ENCODE measurements at regions not wholly inside any gene's neighbourhood (a gene's known extent, or its start where the extent isn't known, plus 50 kb on each side); places are given as distances from the start of the nearest gene placed in this dataset.

DNA sequence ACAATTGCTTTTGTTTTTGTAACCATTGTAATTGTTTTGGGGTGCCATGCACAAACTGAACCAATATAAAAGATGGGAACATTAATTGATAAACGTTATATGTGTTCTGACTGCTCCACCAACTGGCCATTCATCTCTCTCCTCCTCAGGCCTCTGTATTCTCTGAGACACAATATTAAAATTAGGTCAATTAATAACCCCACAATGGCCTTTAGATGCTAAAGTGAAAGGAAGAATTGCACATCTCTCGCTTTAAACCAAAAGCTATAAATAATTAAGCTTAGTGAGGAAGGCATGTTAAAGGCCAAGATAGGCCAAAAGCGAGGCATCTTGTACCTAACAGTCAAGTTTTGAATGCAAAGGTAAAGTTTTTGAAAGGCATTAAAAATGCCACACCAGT lies 448.4 kb upstream of the ITGA1 start:
- H3K9me3 ChIP-seq (ENCODE audit: control insufficient read depth, low read length), result no peaks in the 10 kb centered on the region
- H3K9ac ChIP-seq (ENCODE audit: low read length), result no peak overlapping the region
- no peaks in the 10 kb centered on the region for H3K4me1 ChIP-seq (ENCODE audit: control insufficient read depth, insufficient read depth, low read length)
- no peaks in the 10 kb centered on the region for H3K36me3 ChIP-seq (ENCODE audit: control insufficient read depth, insufficient read depth, low read length)
- H3K27me3 ChIP-seq (ENCODE audit: control insufficient read depth, insufficient read depth, low read length), result no peaks in the 10 kb centered on the region
- no peak overlapping the region for H3K4me3 ChIP-seq (ENCODE audit: low read length)

DNA sequence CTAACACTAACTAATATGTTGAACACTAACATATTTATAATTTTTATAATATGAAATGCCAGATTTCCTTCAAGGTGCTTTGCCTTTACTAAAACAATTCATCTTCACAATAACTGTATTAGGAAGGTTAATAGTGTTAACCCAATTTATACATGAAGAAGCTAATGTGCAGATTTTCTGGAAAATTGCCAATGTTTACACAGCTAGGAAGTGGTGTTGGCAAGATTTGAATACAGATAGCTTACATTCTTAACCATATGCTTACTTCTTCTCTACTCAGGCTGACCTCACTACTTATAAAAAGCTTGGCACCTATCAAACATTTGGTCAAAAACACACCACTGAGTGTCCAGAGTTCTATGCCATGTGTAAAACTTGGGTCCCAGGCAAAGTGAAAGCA lies 445.4 kb upstream of the ITGA1 start:
- H3K36me3 ChIP-seq (ENCODE audit: control insufficient read depth, insufficient read depth, low read length), result no peaks in the 10 kb centered on the region
- H3K4me3 ChIP-seq (ENCODE audit: low read length), result no peak overlapping the region
- H3K9me3 ChIP-seq (ENCODE audit: control insufficient read depth, low read length), result no peaks in the 10 kb centered on the region

DNA sequence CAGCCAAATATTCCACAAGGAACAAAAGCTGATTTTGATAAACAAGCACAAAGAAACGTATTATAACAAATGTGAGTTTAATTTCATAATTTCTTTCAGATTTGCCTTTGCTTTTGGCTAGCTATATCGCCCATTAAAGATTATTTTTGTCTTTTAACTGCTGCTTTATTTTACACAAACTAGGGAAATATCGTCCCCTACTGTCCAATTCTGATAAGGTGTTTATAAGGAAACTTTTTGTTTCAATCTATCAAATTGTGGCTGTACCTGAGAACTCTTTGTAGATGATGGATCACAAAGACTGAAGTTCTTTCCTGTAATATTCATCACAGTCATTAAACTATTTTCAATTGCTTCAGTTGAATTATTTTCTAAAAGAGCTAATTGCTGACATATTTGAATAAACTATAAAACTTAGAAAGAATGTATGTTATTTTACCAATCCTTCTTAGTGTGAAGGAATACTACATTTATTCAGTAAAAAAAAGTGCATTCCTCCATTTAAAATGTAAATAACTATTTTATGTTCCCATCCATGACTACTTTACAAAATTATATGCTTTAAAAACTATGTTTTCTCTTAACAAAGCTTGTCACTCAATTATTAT lies 431.3 kb upstream of the ITGA1 start:
- Histone ChIP-seq H3K9me3 (ENCODE audit: control insufficient read depth, low read length) (no peaks in the 10 kb centered on the region), H3K4me3 (ENCODE audit: low read length) (no peak overlapping the region), H3K9ac (ENCODE audit: low read length) (no peak overlapping the region), H3K4me1 (ENCODE audit: control insufficient read depth, insufficient read depth, low read length) (no peaks in the 10 kb centered on the region), H3K36me3 (ENCODE audit: control insufficient read depth, insufficient read depth, low read length) (no peaks in the 10 kb centered on the region), H3K27me3 (ENCODE audit: control insufficient read depth, insufficient read depth, low read length) (no peaks in the 10 kb centered on the region)

More for the DNA sequence above, 445.4 kb upstream of the ITGA1 start:
- Histone ChIP-seq H3K9ac (ENCODE audit: low read length) (no peak overlapping the region), H3K27me3 (ENCODE audit: control insufficient read depth, insufficient read depth, low read length) (no peaks in the 10 kb centered on the region), H3K4me1 (ENCODE audit: control insufficient read depth, insufficient read depth, low read length) (no peaks in the 10 kb centered on the region)

DNA sequence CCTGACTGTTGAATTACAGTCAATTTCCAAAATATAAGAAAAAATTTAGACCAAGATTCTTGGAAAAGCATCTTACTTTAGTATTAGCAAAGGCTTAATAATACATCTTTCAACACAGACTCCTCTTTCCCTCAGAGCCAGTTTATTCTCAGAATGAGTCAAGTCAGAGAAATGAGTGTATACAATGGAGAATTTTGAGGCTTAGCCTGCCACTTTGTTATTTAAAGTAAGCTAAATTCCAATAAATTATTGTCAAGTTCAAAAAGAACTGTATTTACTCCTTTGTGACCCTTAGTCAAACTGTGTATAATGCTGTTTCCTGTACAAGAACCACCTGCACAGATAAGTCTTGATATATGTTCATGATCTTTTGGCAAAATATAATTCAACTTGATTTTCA lies 428.5 kb upstream of the ITGA1 start:
- H3K36me3 ChIP-seq (ENCODE audit: control insufficient read depth, insufficient read depth, low read length), result no peaks in the 10 kb centered on the region
- H3K9me3 ChIP-seq (ENCODE audit: control insufficient read depth, low read length), result no peaks in the 10 kb centered on the region
- H3K4me3 ChIP-seq (ENCODE audit: low read length), result no peak overlapping the region
- no peaks in the 10 kb centered on the region for H3K27me3 ChIP-seq (ENCODE audit: control insufficient read depth, insufficient read depth, low read length)
- no peak overlapping the region for H3K9ac ChIP-seq (ENCODE audit: low read length)
- H3K4me1 ChIP-seq (ENCODE audit: control insufficient read depth, insufficient read depth, low read length), result no peaks in the 10 kb centered on the region

DNA sequence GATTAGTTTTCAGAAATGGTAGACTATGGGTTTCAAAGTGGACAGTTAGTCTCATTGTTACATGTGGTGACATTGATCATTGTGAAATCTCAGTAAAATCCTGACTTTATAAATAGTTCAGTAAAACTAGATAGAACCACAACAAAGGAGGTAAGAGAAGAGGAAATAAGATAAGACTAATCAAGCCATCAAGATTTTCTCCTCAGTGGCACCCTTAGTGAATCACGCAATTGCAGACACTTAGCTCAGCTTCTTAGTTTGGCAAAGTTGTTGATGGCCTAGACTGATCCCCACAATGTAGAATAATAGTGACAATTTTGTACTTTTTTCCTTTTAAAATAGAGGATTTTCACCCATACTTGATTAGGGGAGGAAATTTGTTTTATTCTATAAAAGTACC lies 426.7 kb upstream of the ITGA1 start:
- Histone ChIP-seq H3K9me3 (ENCODE audit: control insufficient read depth, low read length) (no peaks in the 10 kb centered on the region), H3K9ac (ENCODE audit: low read length) (no peak overlapping the region), H3K36me3 (ENCODE audit: control insufficient read depth, insufficient read depth, low read length) (no peaks in the 10 kb centered on the region), H3K4me3 (ENCODE audit: low read length) (no peak overlapping the region), H3K27me3 (ENCODE audit: control insufficient read depth, insufficient read depth, low read length) (no peaks in the 10 kb centered on the region), H3K4me1 (ENCODE audit: control insufficient read depth, insufficient read depth, low read length) (no peaks in the 10 kb centered on the region)

DNA sequence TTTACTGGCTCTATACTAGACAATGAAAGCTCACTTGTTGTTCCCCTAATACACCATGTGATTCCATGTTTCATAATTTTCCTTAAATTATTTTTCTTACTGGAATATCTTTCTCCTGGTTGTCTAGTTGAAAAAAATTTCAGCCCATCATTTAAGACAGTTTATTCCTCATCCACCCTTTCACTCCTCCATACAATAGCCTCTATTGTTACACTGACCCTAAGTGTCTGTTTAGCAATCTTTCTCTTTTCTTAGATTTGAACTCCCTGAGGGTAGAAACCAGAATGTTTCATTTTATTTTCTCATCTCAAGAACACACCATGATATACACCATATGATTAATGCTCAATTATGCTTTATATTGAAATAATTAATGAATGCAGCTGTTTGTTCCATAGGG lies 413.4 kb upstream of the ITGA1 start:
- Histone ChIP-seq H3K9ac (ENCODE audit: low read length) (no peak overlapping the region), H3K4me3 (ENCODE audit: low read length) (no peak overlapping the region)

DNA sequence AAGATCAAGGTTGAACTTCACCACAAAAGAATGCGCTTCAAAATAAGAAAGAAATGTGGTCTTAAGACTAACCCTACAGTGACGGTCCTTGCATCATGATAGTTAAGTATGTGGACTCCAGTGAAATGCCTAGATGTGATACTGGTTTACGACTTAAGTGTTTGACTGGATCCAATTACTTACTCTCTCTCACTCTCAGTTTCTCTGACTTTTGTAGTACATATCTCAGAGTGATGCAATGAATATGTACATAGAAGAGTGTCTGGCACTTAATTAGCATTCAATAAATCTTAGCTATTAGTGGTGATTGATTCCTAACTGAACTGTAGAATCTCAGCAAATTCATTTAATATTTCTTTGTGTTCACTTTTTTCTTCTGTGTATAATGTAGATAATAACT lies 411.7 kb upstream of the ITGA1 start:
- H3K36me3 ChIP-seq (ENCODE audit: control insufficient read depth, insufficient read depth, low read length), result no peaks in the 10 kb centered on the region
- no peaks in the 10 kb centered on the region for H3K4me1 ChIP-seq (ENCODE audit: control insufficient read depth, insufficient read depth, low read length)
- H3K9ac ChIP-seq (ENCODE audit: low read length), result no peak overlapping the region
- H3K27me3 ChIP-seq (ENCODE audit: control insufficient read depth, insufficient read depth, low read length), result no peaks in the 10 kb centered on the region
- no peaks in the 10 kb centered on the region for H3K9me3 ChIP-seq (ENCODE audit: control insufficient read depth, low read length)
- H3K4me3 ChIP-seq (ENCODE audit: low read length), result no peak overlapping the region

More for the DNA sequence above, 413.4 kb upstream of the ITGA1 start:
- H3K9me3 ChIP-seq (ENCODE audit: control insufficient read depth, low read length), result no peaks in the 10 kb centered on the region
- no peaks in the 10 kb centered on the region for H3K4me1 ChIP-seq (ENCODE audit: control insufficient read depth, insufficient read depth, low read length)
- no peaks in the 10 kb centered on the region for H3K36me3 ChIP-seq (ENCODE audit: control insufficient read depth, insufficient read depth, low read length)
- no peaks in the 10 kb centered on the region for H3K27me3 ChIP-seq (ENCODE audit: control insufficient read depth, insufficient read depth, low read length)

DNA sequence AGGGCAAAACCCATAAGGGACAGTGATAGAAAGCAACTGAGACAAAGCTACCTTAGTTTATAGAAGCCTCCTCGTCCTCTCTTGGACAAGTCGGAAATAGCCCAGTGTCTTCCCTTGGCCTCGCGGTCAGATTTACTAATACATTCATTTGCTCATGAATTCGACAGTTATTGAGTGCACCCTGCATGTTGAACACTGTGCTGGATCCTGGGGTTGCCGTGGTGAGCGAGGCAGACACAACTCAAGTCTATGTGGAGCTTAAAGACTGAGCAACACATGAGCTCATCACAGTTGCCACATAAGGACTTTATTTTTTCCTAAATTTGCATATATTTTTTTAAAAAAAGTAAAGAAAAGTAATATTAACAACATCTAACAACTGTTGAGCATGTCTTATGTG lies 411.1 kb upstream of the ITGA1 start:
- H3K4me3 ChIP-seq (ENCODE audit: low read length), result no peak overlapping the region
- no peaks in the 10 kb centered on the region for H3K36me3 ChIP-seq (ENCODE audit: control insufficient read depth, insufficient read depth, low read length)
- H3K4me1 ChIP-seq (ENCODE audit: control insufficient read depth, insufficient read depth, low read length), result no peaks in the 10 kb centered on the region
- no peaks in the 10 kb centered on the region for H3K27me3 ChIP-seq (ENCODE audit: control insufficient read depth, insufficient read depth, low read length)
- no peak overlapping the region for H3K9ac ChIP-seq (ENCODE audit: low read length)
- no peaks in the 10 kb centered on the region for H3K9me3 ChIP-seq (ENCODE audit: control insufficient read depth, low read length)

DNA sequence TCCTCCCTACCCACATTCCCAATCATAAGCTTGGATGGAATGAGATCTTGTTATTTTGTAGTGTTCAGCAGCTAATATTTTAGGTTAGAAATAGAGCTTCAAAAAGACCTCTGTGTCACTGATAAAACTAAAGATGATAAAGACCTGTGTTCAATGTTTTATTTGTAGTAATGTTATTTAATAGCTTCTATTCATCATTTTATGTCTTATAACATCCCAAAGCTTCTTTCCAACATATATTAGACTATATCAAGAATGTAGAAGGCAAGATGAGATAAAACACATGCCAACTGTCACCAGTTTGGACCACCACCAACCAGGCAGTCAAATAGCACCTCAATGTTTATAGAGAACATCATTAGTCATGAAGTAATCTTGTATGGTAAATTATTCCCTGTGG lies 409.5 kb upstream of the ITGA1 start:
- no peaks in the 10 kb centered on the region for H3K4me1 ChIP-seq (ENCODE audit: control insufficient read depth, insufficient read depth, low read length)
- no peak overlapping the region for H3K9ac ChIP-seq (ENCODE audit: low read length)
- H3K4me3 ChIP-seq (ENCODE audit: low read length), result no peak overlapping the region

DNA sequence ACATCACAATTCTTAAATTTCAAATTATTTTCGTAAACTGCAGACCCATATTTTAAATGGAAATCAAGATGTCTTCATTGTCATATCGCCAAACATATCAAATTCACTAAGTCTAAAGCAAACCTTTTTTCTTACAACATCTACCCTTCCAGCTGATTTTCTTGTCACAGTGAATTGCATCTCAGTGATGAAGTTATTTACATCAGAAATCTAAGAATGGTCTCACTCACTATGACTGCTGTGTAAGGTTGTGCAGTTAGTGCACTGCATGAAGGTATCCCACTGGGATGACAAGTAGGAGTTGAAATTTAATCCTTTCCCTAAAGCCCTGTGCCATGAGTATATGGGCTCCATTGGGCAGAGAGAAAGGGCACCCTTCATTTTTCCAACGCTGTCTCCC lies 399.4 kb upstream of the ITGA1 start:
- H3K4me1 ChIP-seq (ENCODE audit: control insufficient read depth, insufficient read depth, low read length), result no peaks in the 10 kb centered on the region
- no peak overlapping the region for H3K9ac ChIP-seq (ENCODE audit: low read length)
- H3K4me3 ChIP-seq (ENCODE audit: low read length), result no peak overlapping the region
- no peaks in the 10 kb centered on the region for H3K36me3 ChIP-seq (ENCODE audit: control insufficient read depth, insufficient read depth, low read length)
- H3K27me3 ChIP-seq (ENCODE audit: control insufficient read depth, insufficient read depth, low read length), result no peaks in the 10 kb centered on the region
- no peaks in the 10 kb centered on the region for H3K9me3 ChIP-seq (ENCODE audit: control insufficient read depth, low read length)

More for the DNA sequence above, 409.5 kb upstream of the ITGA1 start:
- no peaks in the 10 kb centered on the region for H3K36me3 ChIP-seq (ENCODE audit: control insufficient read depth, insufficient read depth, low read length)
- no peaks in the 10 kb centered on the region for H3K27me3 ChIP-seq (ENCODE audit: control insufficient read depth, insufficient read depth, low read length)
- H3K9me3 ChIP-seq (ENCODE audit: control insufficient read depth, low read length), result no peaks in the 10 kb centered on the region

DNA sequence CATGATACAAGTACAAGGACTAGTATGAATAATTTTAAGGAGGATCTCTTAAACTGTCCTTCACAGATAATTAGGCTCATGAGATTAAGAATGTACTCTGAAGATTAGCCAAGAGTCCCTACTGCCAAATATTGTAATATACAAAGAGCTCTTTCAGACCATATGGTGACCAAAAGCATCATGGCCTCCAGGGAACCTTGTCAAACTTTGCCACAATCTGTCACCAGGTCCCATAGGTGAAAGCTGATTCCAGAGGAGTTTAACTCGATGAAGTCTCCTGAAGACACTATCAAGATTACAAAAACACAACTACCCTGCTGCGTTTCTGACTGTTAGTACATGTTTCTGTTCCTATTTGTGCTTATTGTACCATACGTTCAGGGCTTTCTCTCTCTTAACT lies 395.4 kb upstream of the ITGA1 start:
- no peaks in the 10 kb centered on the region for H3K4me1 ChIP-seq (ENCODE audit: control insufficient read depth, insufficient read depth, low read length)
- H3K27me3 ChIP-seq (ENCODE audit: control insufficient read depth, insufficient read depth, low read length), result no peaks in the 10 kb centered on the region

DNA sequence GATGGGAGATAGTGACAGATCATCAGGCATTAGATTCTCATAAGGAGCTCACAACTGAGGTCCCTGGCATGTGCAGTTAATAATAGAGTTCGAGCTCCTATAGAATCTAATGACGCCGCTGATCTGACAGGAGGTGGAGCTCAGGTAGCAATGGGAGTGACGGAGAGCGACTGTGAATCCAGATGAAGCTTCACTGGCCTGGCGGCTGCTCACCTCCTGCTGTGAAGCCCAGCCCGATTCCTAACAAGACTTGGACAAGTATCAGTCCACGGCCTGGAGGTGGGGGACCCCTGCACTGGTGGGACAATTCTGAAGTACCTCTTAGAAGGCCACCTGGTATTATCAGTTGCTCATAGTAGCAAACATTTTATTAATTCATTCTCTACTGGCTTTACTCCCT lies 377.9 kb upstream of the ITGA1 start:
- no peak overlapping the region for H3K4me3 ChIP-seq (ENCODE audit: low read length)
- no peak overlapping the region for H3K9ac ChIP-seq (ENCODE audit: low read length)
- no peaks in the 10 kb centered on the region for H3K9me3 ChIP-seq (ENCODE audit: control insufficient read depth, low read length)
- H3K27me3 ChIP-seq (ENCODE audit: control insufficient read depth, insufficient read depth, low read length), result no peaks in the 10 kb centered on the region
- H3K4me1 ChIP-seq (ENCODE audit: control insufficient read depth, insufficient read depth, low read length), result no peaks in the 10 kb centered on the region
- H3K36me3 ChIP-seq (ENCODE audit: control insufficient read depth, insufficient read depth, low read length), result no peaks in the 10 kb centered on the region

More for the DNA sequence above, 395.4 kb upstream of the ITGA1 start:
- H3K4me3 ChIP-seq (ENCODE audit: low read length), result no peak overlapping the region
- no peaks in the 10 kb centered on the region for H3K9me3 ChIP-seq (ENCODE audit: control insufficient read depth, low read length)
- H3K36me3 ChIP-seq (ENCODE audit: control insufficient read depth, insufficient read depth, low read length), result no peaks in the 10 kb centered on the region
- no peak overlapping the region for H3K9ac ChIP-seq (ENCODE audit: low read length)

DNA sequence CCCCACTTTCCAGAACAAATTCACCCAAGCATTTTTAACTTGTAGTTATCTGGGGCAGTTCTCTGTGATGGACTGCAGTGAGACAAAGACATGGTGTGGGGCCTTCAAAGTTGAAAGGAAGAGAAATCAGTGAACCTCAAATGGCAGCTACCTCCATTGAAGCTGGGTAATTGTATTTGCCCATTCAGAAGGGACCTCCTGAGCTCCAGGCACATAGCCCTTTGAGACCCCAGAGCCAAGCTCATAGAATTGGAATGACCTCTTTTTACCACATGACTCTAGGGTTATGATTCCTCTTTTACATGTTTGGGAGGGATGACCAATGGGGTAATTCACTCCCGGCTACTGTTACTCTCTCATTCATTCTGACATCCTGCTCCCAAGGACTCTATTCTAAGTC lies 368.4 kb upstream of the ITGA1 start:
- Histone ChIP-seq H3K36me3 (ENCODE audit: control insufficient read depth, insufficient read depth, low read length) (no peaks in the 10 kb centered on the region), H3K4me3 (ENCODE audit: low read length) (no peak overlapping the region), H3K27me3 (ENCODE audit: control insufficient read depth, insufficient read depth, low read length) (no peaks in the 10 kb centered on the region), H3K4me1 (ENCODE audit: control insufficient read depth, insufficient read depth, low read length) (no peaks in the 10 kb centered on the region), H3K9ac (ENCODE audit: low read length) (no peak overlapping the region), H3K9me3 (ENCODE audit: control insufficient read depth, low read length) (no peaks in the 10 kb centered on the region)

Measured in mucosa of stomach (tissue), 1 donor.